IMR-90 (cell line): ENCODE measurements at regions not wholly inside any gene's neighbourhood (a gene's known extent, or its start where the extent isn't known, plus 50 kb on each side); places are given as distances from the start of the nearest gene placed in this dataset.

Source experiments
- ATAC-seq: fragments of 200-7000 bp; cut with Tn5 transposase; 2 replicates; pipeline ENCODE4 v1.9.1; 2020; ENCODE audit warnings: low read depth, mild to moderate bottlenecking, moderate library complexity
- BruUV-seq: library from RNA; stranded (reverse); fragments of 400-500 nt; replicated peaks from 2 replicates; lab custom pipeline; 2021; lab: Mats Ljungman, UMichigan
- CTCF ChIA-PET: fragments of 300-600 bp; formaldehyde crosslinking; extraction: SDS; loops from one replicate; lab custom pipeline; 2021; ENCODE audit warnings: antibody characterized with exemption; lab: Yijun Ruan, JAX
- POLR2A ChIA-PET: fragments of 300-600 bp; sonication (Branson Sonifier 250); formaldehyde crosslinking; loops from one replicate; lab custom pipeline; 2022; ENCODE audit warnings: antibody characterized with exemption; ENCODE audit not compliant: unreplicated experiment; lab: Charles Lee
- DNase-seq: peaks from one replicate; pipeline ENCODE4 v3.0.0; 2013
- H2AFZ ChIP-seq: replicated peaks from 2 replicates; pipeline ENCODE3; 2013; ENCODE audit warnings: low read length, mild to moderate bottlenecking; ENCODE audit not compliant: poor library complexity
- H2AK5ac ChIP-seq: 2 replicates; pipeline ENCODE4 v1.6.1; 2013; ENCODE audit warnings: low read depth, low read length, inconsistent platforms
- H2AK9ac ChIP-seq: replicated peaks from 2 replicates; pipeline ENCODE3; 2013; ENCODE audit warnings: mild to moderate bottlenecking, low read depth, low read length, moderate library complexity; ENCODE audit not compliant: poor library complexity
- H2BK120ac ChIP-seq: 2 replicates; pipeline ENCODE4 v1.6.1; 2013; ENCODE audit warnings: low read depth, low read length, inconsistent platforms
- H2BK15ac ChIP-seq: 3 replicates; pipeline ENCODE4 v1.6.1; 2013; ENCODE audit warnings: low read depth, low read length, inconsistent platforms
- H2BK20ac ChIP-seq: 2 replicates; pipeline ENCODE4 v1.6.1; 2013; ENCODE audit warnings: low read depth, mild to moderate bottlenecking, inconsistent platforms, low read length, moderate library complexity
- H2BK5ac ChIP-seq: 2 replicates; pipeline ENCODE4 v1.6.1; 2013; ENCODE audit warnings: mild to moderate bottlenecking, low read depth, low read length, inconsistent platforms; ENCODE audit not compliant: poor library complexity, severe bottlenecking
- H3K14ac ChIP-seq: replicated peaks from 2 replicates; pipeline ENCODE4 v1.6.1; 2013; ENCODE audit warnings: low read depth, low read length, inconsistent platforms
- H3K18ac ChIP-seq: 2 replicates; pipeline ENCODE4 v1.6.1; 2013; ENCODE audit warnings: low read depth, low read length, control low read depth
- H3K23ac ChIP-seq: 2 replicates; pipeline ENCODE4 v1.6.1; 2013; ENCODE audit warnings: low read depth, low read length, inconsistent platforms
- H3K27ac ChIP-seq: 2 replicates; pipeline ENCODE4 v1.5.1; 2013; ENCODE audit warnings: mild to moderate bottlenecking, control low read depth, low read length; ENCODE audit not compliant: insufficient read depth
- H3K27me3 ChIP-seq: 2 replicates; pipeline ENCODE4 v1.6.1; 2013; ENCODE audit warnings: low read length; ENCODE audit not compliant: control insufficient read depth, insufficient read depth
- H3K36me3 ChIP-seq: 2 replicates; pipeline ENCODE4 v1.6.1; 2013; ENCODE audit warnings: low read length, mixed read lengths; ENCODE audit not compliant: control insufficient read depth, insufficient read depth
- H3K4ac ChIP-seq: 2 replicates; pipeline ENCODE4 v1.6.1; 2013; ENCODE audit warnings: low read depth, low read length, inconsistent platforms
- H3K4me1 ChIP-seq: 2 replicates; pipeline ENCODE4 v1.6.1; 2013; ENCODE audit warnings: low read length, mixed read lengths; ENCODE audit not compliant: control insufficient read depth, insufficient read depth
- H3K4me2 ChIP-seq: 2 replicates; pipeline ENCODE4 v1.6.1; 2013; ENCODE audit warnings: low read depth, mild to moderate bottlenecking, control low read depth, low read length, moderate library complexity
- H3K4me3 ChIP-seq: 2 replicates; pipeline ENCODE4 v1.5.1; 2013; ENCODE audit warnings: low read depth, mild to moderate bottlenecking, control low read depth, low read length, moderate library complexity; ENCODE audit not compliant: insufficient read depth
- H3K56ac ChIP-seq: 2 replicates; pipeline ENCODE4 v1.6.1; 2013; ENCODE audit warnings: low read length, inconsistent platforms; ENCODE audit not compliant: insufficient read depth; ENCODE audit errors: extremely low read depth
- H3K79me1 ChIP-seq, 2 experiments: 2 replicates each; pipeline ENCODE4 v1.6.1; 2013; ENCODE audit warnings: low read length in 2 of 2, inconsistent platforms in 1 of 2, low read depth in 1 of 2
- H3K9ac ChIP-seq: 2 replicates; pipeline ENCODE4 v1.6.1; 2013; ENCODE audit warnings: low read depth, low read length, control low read depth
- H3K9me1 ChIP-seq: 2 replicates; pipeline ENCODE4 v1.6.1; 2013; ENCODE audit warnings: low read length, inconsistent platforms; ENCODE audit not compliant: insufficient read depth
- H3K9me3 ChIP-seq: 2 replicates; pipeline ENCODE4 v1.6.1; 2013; ENCODE audit warnings: low read length; ENCODE audit not compliant: control insufficient read depth, insufficient read depth
- H4K20me1 ChIP-seq: 2 replicates; pipeline ENCODE4 v1.6.1; 2013; ENCODE audit warnings: low read length, inconsistent platforms; ENCODE audit not compliant: insufficient read depth
- H4K5ac ChIP-seq: 2 replicates; pipeline ENCODE4 v1.6.1; 2013; ENCODE audit warnings: mild to moderate bottlenecking, low read depth, low read length, control low read depth
- H4K8ac ChIP-seq, 2 experiments: 2 replicates each; pipeline ENCODE4 v1.6.1; 2013; ENCODE audit warnings: low read depth in 2 of 2, low read length in 2 of 2, control low read depth in 1 of 2, inconsistent platforms in 1 of 2
- H4K91ac ChIP-seq: 2 replicates; pipeline ENCODE4 v1.6.1; 2013; ENCODE audit warnings: low read depth, low read length, inconsistent platforms; ENCODE audit not compliant: insufficient read depth
- CEBPB ChIP-seq: IDR thresholded peaks from 2 replicates; pipeline ENCODE4 v1.6.1; 2012; ENCODE audit warnings: low read depth, low read length, improper control_type of control experiment
- ELK1 ChIP-seq: fragments of 150-350 bp; IDR thresholded peaks from 2 replicates; pipeline ENCODE4 v1.6.1; 2016; ENCODE audit warnings: low read depth, mild to moderate bottlenecking, low read length, moderate library complexity, borderline replicate concordance
- FOS ChIP-seq: fragments of 150-350 bp; IDR thresholded peaks from 2 replicates; pipeline ENCODE4 v1.6.1; 2016; ENCODE audit warnings: low read depth, low read length
- MAFK ChIP-seq: IDR thresholded peaks from 2 replicates; pipeline ENCODE4 v1.6.1; 2012; ENCODE audit warnings: low read depth, low read length, improper control_type of control experiment
- MXI1 ChIP-seq: IDR thresholded peaks from 2 replicates; pipeline ENCODE4 v1.6.1; 2012; ENCODE audit warnings: low read depth, mild to moderate bottlenecking, low read length, moderate library complexity, borderline replicate concordance
- POLR2A ChIP-seq: IDR thresholded peaks from 2 replicates; pipeline ENCODE4 v1.6.1; 2012; ENCODE audit warnings: mild to moderate bottlenecking, low read depth, low read length
- RCOR1 ChIP-seq: IDR thresholded peaks from 2 replicates; pipeline ENCODE4 v1.6.1; 2012; ENCODE audit warnings: mild to moderate bottlenecking, low read length, improper control_type of control experiment; ENCODE audit not compliant: insufficient replicate concordance
- SMC3 ChIP-seq: fragments of 150-350 bp; IDR thresholded peaks from 2 replicates; pipeline ENCODE4 v1.6.1; 2016; ENCODE audit warnings: low read depth, mild to moderate bottlenecking, antibody characterized with exemption, low read length, moderate library complexity
- WGBS, 2 experiments: methylation state at CpG; one replicate each; pipeline versions ENCODE4 v1.1.5 to v1.1.7; 2013; ENCODE audit warnings: missing lambda C conversion rate in 2 of 2; ENCODE audit not compliant: insufficient read length in 1 of 2; ENCODE audit errors: extremely low coverage in 2 of 2; 5-methylcytosine and 5-hydroxymethylcytosine counted together
- dilution Hi-C: fragments of 300-500 bp; cut with HindIII; formaldehyde crosslinking; loops from one replicate; pipeline ENCODE4 v1.14.3; 2018; ENCODE audit warnings: low sequenced_read_pairs; ENCODE audit not compliant: unreplicated experiment
- in situ Hi-C: fragments of 300-500 bp; cut with MboI; formaldehyde crosslinking; loops from 3 replicates; pipeline ENCODE4 v1.14.3; 2019; ENCODE audit warnings: low sequenced_read_pairs, inconsistent platforms, mixed read lengths
- intact Hi-C: fragments of 100-400 bp; cut with micrococcal nuclease; formaldehyde crosslinking; loops from 2 replicates; pipeline ENCODE4 v1.10.0; 2022
- TF ChIP-seq, protein P1 (sequence below): conservative IDR thresholded peaks from 2 replicates; pipeline ENCODE4 v1.5.1; 2012; ENCODE audit warnings: mild to moderate bottlenecking, low read depth, low read length, improper control_type of control experiment

DNA sequence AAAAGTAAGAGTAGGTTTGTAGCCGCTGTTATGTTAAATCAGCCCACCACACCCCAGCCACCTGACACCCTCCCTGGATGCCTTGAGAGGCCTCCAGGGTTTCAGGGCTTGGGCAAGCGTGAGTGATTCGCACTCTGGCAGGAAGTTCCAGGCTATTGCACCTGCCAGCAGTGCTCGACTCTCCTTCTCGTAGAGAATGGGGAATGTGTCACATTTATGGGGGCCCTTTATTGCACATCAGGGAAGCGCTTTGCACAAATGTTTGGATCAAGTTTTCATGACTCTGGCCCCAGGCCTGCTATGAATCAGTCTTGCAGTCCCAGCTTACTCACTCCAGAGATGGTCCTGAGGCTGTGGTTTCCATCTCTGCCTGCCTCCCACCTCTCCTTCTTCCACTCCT lies 66.1 kb upstream of the ADRA1B start:
- no peaks in the 10 kb centered on the region for H4K20me1 ChIP-seq
- no peaks in the 10 kb centered on the region; the same call in none of the 2 replicates for H3K27me3 ChIP-seq
- no peak overlapping the region for H4K8ac ChIP-seq
- ChIA-PET CTCF (interaction anchor here (1.1 kb wide), 1 partner anchor 57 kb away, joined by 3 read pairs; no protein-coding TSS in a partner anchor), POLR2A (no interaction called here)
- no peak overlapping the region for H2BK120ac ChIP-seq
- H2BK20ac ChIP-seq = no peak overlapping the region
- no peaks in the 10 kb centered on the region for H3K79me1 ChIP-seq
- 0 out of 2 replicates have a peak overlapping the region, but pooled peaks have one; percentile 61 for H2AK5ac ChIP-seq
- TF ChIP-seq ELK1 (no peak), SMC3 (no peak), RCOR1 (peak; percentile 54), POLR2A (no peak), FOS (no peak), MAFK (no peak), CEBPB (peak; percentile 69), MXI1 (no peak)
- TF ChIP-seq, protein P1, sequence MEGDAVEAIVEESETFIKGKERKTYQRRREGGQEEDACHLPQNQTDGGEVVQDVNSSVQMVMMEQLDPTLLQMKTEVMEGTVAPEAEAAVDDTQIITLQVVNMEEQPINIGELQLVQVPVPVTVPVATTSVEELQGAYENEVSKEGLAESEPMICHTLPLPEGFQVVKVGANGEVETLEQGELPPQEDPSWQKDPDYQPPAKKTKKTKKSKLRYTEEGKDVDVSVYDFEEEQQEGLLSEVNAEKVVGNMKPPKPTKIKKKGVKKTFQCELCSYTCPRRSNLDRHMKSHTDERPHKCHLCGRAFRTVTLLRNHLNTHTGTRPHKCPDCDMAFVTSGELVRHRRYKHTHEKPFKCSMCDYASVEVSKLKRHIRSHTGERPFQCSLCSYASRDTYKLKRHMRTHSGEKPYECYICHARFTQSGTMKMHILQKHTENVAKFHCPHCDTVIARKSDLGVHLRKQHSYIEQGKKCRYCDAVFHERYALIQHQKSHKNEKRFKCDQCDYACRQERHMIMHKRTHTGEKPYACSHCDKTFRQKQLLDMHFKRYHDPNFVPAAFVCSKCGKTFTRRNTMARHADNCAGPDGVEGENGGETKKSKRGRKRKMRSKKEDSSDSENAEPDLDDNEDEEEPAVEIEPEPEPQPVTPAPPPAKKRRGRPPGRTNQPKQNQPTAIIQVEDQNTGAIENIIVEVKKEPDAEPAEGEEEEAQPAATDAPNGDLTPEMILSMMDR = no peak
- H3K4me2 ChIP-seq = no peak overlapping the region
- no peak overlapping the region for H2BK15ac ChIP-seq
- H2BK5ac ChIP-seq = no peak overlapping the region
- no peaks in the 10 kb centered on the region for H3K9me3 ChIP-seq
- no peak overlapping the region for H3K23ac ChIP-seq
- DNase-seq (peak; percentile 81), ATAC-seq (peak; percentile 73)
- H3K36me3 ChIP-seq = no peaks in the 10 kb centered on the region
- H3K56ac ChIP-seq = no peak overlapping the region
- H2AK9ac ChIP-seq = peak overlapping the region; percentile 12
- H3K9me1 ChIP-seq = peaks cover 5% of the 10 kb centered on the region; the same call in 1 of the 2 replicates
- H3K9ac ChIP-seq = no peak overlapping the region
- no peak overlapping the region for H3K18ac ChIP-seq
- no peak overlapping the region for H3K4me3 ChIP-seq
- H2AFZ ChIP-seq = peak overlapping the region; percentile 45
- dilution Hi-C loops (no loop called here), in situ Hi-C loops (no loop called here), intact Hi-C loops (no loop called here)
- H3K4me1 ChIP-seq = no peaks in the 10 kb centered on the region
- no TSS peak for BruUV-seq
- no peak overlapping the region for H4K5ac ChIP-seq
- no peak overlapping the region for H3K4ac ChIP-seq
- no peak overlapping the region for H4K91ac ChIP-seq
- H3K27ac ChIP-seq = no peak overlapping the region
- whole genome bisulfite sequencing, 2 experiments = 40% methylated on average over 1 of the region's 6 CpGs; no CpG with 5 or more reads in 1 of the 2 experiments
- no peak overlapping the region for H3K14ac ChIP-seq
